ENCODE measurements at regions not wholly inside any gene's neighbourhood (a gene's known extent, or its start where the extent isn't known, plus 50 kb on each side); places are given as distances from the start of the nearest gene placed in this dataset.

DNA sequence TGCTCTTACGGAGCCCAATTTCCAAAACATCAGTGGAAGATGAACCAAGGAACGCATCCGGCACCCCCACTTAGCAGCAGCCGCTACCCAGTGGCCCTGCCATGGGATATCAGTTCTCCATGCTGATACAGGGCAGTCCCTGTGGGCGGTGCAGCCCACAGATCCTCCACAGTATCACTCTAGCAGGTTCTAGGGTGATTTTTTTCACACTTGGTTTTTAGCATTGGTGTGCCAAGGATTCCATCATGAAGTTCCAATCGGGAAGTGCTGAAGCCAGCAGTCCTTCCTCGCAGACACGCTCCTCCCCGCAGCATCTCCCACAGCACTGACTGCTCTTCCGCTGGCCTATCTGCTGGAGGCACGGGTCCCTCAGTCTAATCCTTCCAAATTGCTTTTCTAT is 261.9 kb downstream of the SYK start:
- Histone ChIP-seq H3K4me1 (peaks cover 17% of the 10 kb centered on the region), H3K27me3 (no peaks in the 10 kb centered on the region), H3K4me3 (no peak overlapping the region), H3K9me3 (no peaks in the 10 kb centered on the region), H3K36me3 (no peaks in the 10 kb centered on the region), H3K27ac (no peak overlapping the region)
- DNase-seq (no peak), ATAC-seq (no peak)
- TF ChIP-seq, protein P1, sequence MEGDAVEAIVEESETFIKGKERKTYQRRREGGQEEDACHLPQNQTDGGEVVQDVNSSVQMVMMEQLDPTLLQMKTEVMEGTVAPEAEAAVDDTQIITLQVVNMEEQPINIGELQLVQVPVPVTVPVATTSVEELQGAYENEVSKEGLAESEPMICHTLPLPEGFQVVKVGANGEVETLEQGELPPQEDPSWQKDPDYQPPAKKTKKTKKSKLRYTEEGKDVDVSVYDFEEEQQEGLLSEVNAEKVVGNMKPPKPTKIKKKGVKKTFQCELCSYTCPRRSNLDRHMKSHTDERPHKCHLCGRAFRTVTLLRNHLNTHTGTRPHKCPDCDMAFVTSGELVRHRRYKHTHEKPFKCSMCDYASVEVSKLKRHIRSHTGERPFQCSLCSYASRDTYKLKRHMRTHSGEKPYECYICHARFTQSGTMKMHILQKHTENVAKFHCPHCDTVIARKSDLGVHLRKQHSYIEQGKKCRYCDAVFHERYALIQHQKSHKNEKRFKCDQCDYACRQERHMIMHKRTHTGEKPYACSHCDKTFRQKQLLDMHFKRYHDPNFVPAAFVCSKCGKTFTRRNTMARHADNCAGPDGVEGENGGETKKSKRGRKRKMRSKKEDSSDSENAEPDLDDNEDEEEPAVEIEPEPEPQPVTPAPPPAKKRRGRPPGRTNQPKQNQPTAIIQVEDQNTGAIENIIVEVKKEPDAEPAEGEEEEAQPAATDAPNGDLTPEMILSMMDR (IDR thresholded peaks at IDR 0.05): no peak
- intact Hi-C loops (cut with DNase I): no loop called here

DNA sequence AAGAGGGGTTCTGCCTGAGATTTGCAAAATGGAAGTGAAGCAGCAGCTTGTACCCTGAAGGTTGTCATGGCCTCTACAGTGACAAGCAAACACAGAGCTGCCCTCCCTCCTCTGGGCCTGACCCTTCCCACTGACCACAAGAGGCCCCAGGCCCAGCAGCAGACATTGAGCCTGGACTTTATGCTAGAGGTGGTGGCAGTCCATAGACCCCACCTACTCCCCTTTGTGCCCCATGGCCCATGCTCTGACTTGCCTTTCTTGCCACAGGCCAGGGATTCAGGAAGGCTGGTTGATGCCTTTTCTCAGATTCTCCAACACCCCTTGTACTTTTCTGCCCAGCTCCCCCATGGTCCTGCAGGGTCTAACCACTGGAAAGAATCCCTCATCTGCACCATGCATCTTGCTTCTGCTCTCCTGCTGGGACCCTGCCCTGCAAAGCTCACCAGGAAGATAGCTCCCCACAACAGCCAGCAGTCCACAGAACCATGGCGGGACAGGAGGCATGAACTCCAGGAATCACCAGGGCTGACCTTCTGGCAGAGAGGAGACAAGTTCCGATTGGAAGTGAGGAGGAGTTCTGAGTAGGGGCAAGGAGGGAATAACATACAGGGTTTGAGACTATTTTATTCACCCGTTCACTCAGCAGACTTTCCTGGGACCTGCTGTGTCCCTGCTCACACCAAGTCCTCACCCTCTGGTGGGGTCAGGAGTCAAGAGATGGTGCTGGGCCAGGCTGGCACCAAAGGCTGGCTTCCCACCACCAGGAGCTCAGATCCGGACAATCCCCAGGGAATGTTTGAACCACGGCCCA is 263.8 kb downstream of the SYK start:
- Histone ChIP-seq H3K36me3 (no peaks in the 10 kb centered on the region), H3K9me3 (no peaks in the 10 kb centered on the region), H3K4me1 (peaks cover 12% of the 10 kb centered on the region), H3K27ac (no peak overlapping the region), H3K27me3 (no peaks in the 10 kb centered on the region), H3K4me3 (no peak overlapping the region)
- no peak for ATAC-seq
- TF ChIP-seq, protein P1 (IDR thresholded peaks at IDR 0.05): no peak
- no peak for DNase-seq
- intact Hi-C loops (cut with DNase I): no loop called here

- intact Hi-C loops (cut with DNase I): no loop called here
- no peak overlapping the region for H3K27ac ChIP-seq
- H3K36me3 ChIP-seq: no peaks in the 10 kb centered on the region
- no peaks in the 10 kb centered on the region for H3K27me3 ChIP-seq
- no peaks in the 10 kb centered on the region for H3K9me3 ChIP-seq
- no peak for ATAC-seq
- H3K4me1 ChIP-seq: peaks cover 8% of the 10 kb centered on the region
- H3K4me3 ChIP-seq: no peak overlapping the region
- TF ChIP-seq, protein P1 (IDR thresholded peaks at IDR 0.05): no peak
- no peak for DNase-seq
Observed at GRCh38 chr9:91066042-91066415, 264.4 kb downstream of the SYK start.

DNA sequence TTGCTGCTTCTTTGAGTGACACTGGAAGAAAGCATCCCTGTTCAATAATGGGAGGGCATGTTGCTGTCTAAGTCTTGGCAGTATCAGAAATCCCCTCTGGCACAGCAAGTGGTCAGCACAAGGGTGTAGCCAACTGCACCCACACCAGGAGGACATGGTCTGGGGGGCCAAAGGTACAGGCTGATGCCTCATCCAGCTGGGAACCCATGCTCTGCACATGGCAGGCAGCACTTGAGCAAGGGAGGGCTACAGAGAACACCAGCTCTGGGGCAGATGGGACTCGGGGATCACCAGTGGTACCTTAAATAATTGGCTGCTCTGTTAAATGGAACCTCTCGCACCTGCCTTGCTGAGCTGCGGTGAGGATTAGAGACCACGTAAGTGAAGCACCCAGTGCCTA is 265.2 kb downstream of the SYK start:
- Histone ChIP-seq H3K4me3 (no peak overlapping the region), H3K27me3 (no peaks in the 10 kb centered on the region), H3K27ac (no peak overlapping the region), H3K4me1 (peaks cover 5% of the 10 kb centered on the region), H3K36me3 (no peaks in the 10 kb centered on the region), H3K9me3 (no peaks in the 10 kb centered on the region)
- ATAC-seq (no peak), DNase-seq (no peak)
- TF ChIP-seq, protein P1 (IDR thresholded peaks at IDR 0.05): no peak
- intact Hi-C loops (cut with DNase I): no loop called here

- no peak overlapping the region for H3K27ac ChIP-seq
- DNase-seq (no peak), ATAC-seq (no peak)
- H3K4me3 ChIP-seq: no peak overlapping the region
- H3K27me3 ChIP-seq: no peaks in the 10 kb centered on the region
- H3K9me3 ChIP-seq: no peaks in the 10 kb centered on the region
- no peaks in the 10 kb centered on the region for H3K36me3 ChIP-seq
- intact Hi-C loops (cut with DNase I): no loop called here
- peaks cover 5% of the 10 kb centered on the region for H3K4me1 ChIP-seq
- TF ChIP-seq, protein P1 (IDR thresholded peaks at IDR 0.05): no peak
Observed at GRCh38 chr9:91067306-91067860, 265.8 kb downstream of the SYK start.
